Esophagus muscularis mucosa (tissue), 4 donors: ENCODE measurements at regions not wholly inside any gene's neighbourhood (a gene's known extent, or its start where the extent isn't known, plus 50 kb on each side); places are given as distances from the start of the nearest gene placed in this dataset.
"Not testable (repeated sequence)": the region's sequence is repeated elsewhere in the genome, so short reads cannot be mapped to it uniquely, and the experiment has no call there.

Source experiments
- DNase-seq: peaks from one replicate; pipeline ENCODE4 v3.0.0-alpha.2; 2017; ENCODE audit errors: extremely low spot score
- H3K27ac ChIP-seq, 4 donors: fragments of 200-600 bp; sonication (generic); replicated peaks in 1 of 4; 1 replicate in 3 of 4; 2 replicates in 1 of 4; pipeline ENCODE4 v1.5.1; 2016 to 2019; ENCODE audit warnings: mild to moderate bottlenecking in 1 of 4
- H3K27me3 ChIP-seq, 4 donors: fragments of 200-600 bp; sonication (generic); one replicate each; pipeline versions ENCODE4 v1.5.1 to v1.6.0; 2016 to 2019
- H3K36me3 ChIP-seq, 4 donors: fragments of 200-600 bp; sonication (generic); one replicate each; pipeline ENCODE4 v1.5.1; 2016 to 2019
- H3K4me1 ChIP-seq, 4 donors: fragments of 200-600 bp; sonication (generic); one replicate each; pipeline ENCODE4 v1.5.1; 2016 to 2019
- H3K4me3 ChIP-seq, 4 donors: fragments of 200-600 bp; sonication (generic); 1 replicate in 2 of 4; 2 replicates in 2 of 4; pipeline ENCODE4 v1.5.1; 2016 to 2019; ENCODE audit warnings: mild to moderate bottlenecking in 4 of 4, moderate library complexity in 1 of 4
- H3K9me3 ChIP-seq, 4 donors: fragments of 200-600 bp; sonication (generic); 1 replicate in 3 of 4; 2 replicates in 1 of 4; pipeline ENCODE4 v1.5.1; 2016 to 2019
- WGBS: methylation state at CpG from one replicate; pipeline ENCODE4 v1.1.5; 2018; 5-methylcytosine and 5-hydroxymethylcytosine counted together
- intact Hi-C: fragments of 100-400 bp; cut with DNase I; formaldehyde crosslinking; loops from one replicate; pipeline ENCODE4 v1.15.1; 2023

DNA sequence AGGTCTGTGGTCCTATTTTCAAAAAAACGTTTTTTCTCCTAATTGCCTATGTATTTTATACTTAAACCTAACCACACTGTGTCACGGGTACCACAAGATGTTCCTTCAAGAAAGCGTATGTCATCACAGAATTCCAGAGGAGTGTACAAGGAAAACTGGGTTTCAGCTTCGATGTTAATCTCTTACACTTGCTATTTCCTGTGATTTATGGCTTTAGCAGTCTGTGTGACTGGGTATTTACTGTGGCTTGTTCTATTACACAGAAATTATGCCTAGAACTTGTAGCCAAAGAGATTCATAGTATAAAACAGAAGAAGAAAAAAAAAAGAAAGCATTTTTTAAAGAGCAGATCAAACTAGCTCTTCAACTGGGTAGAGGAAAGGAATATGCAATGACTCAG is 371.1 kb upstream of the FOLH1 start:
- H3K36me3 ChIP-seq, H3K27me3 ChIP-seq, intact Hi-C loops, H3K4me1 ChIP-seq, H3K9me3 ChIP-seq, H3K4me3 ChIP-seq, DNase-seq, H3K27ac ChIP-seq: not testable (repeated sequence)
- WGBS = 56% methylated on average over 4 of the region's 4 CpGs

DNA sequence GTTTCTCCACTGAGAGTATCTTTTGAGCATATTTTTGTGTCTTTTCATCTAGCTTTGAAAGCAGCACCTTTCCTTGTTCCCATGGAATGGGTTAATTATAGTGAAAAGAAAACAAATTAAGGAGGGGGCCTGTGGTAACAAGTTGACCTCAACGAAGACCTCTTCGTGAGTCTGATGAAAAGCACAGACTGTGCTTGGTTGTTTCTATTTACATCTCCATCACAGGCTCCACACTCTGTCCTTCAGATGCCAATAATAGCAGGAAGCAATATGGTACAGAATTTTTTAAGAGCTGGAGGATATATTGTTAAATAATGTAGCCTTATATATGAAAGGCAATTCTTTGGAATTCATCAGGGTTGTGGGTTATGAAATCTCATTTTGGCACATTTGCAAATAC is 366.7 kb upstream of the OR4C13 start:
- intact Hi-C loops, DNase-seq, H3K4me1 ChIP-seq: not testable (repeated sequence)

GRCh38 chr11:49608892-49609291 is 343.3 kb upstream of the OR4C13 start:
- H3K36me3 ChIP-seq, H3K4me3 ChIP-seq, intact Hi-C loops, H3K4me1 ChIP-seq, H3K9me3 ChIP-seq, H3K27ac ChIP-seq, H3K27me3 ChIP-seq, DNase-seq: not testable (repeated sequence)

More for the DNA sequence above, 366.7 kb upstream of the OR4C13 start:
- 60% methylated on average over 2 of the region's 2 CpGs for WGBS
- H3K4me3 ChIP-seq, H3K27me3 ChIP-seq, H3K27ac ChIP-seq, H3K36me3 ChIP-seq, H3K9me3 ChIP-seq: not testable (repeated sequence)

DNA sequence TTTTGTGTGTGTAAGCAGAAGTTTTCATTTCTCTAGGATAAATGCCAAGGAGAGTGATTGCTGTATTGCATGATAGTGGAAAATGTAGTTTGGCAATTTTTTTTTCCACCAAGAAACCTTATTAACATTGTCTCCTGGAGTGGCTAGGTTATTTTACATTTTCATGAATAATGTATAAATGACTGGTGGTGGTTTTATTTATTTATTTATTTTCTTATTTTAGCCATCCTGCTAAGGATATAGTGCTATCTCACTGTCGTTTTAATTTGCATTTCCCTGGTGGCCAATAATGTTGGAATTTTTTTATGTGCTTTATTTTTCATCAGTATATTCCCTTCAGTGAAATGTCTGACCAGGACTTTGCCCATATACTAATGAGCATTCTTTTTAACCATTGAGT is 328.3 kb upstream of the OR4C13 start:
- H3K27ac ChIP-seq, H3K27me3 ChIP-seq, H3K9me3 ChIP-seq, H3K4me1 ChIP-seq, DNase-seq, H3K36me3 ChIP-seq, intact Hi-C loops, H3K4me3 ChIP-seq: not testable (repeated sequence)
- 36% methylated on average over 1 of the region's 1 CpG for WGBS

DNA sequence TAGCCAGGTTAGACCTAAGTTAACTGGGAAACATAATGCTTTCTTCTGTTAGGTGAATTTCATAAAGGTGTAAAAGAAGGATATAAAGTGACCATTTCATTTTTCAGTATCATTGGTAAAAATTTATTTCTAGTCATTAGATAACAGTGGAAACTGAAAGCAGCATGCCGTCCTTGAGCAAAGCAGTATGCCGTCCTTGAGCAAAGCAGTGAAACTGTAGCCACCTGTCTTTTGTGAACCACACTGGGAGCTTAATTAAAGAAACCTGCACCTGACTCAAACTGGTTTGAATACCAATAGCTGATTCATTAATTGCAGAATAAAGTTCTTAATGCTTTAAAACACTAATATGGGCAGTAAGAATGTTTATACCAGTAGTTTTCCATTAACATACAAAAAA is 281.5 kb upstream of the OR4C13 start:
- WGBS = 75% methylated on average over 2 of the region's 2 CpGs
- intact Hi-C loops, H3K4me3 ChIP-seq, H3K27me3 ChIP-seq, H3K36me3 ChIP-seq, H3K27ac ChIP-seq, DNase-seq, H3K9me3 ChIP-seq, H3K4me1 ChIP-seq: not testable (repeated sequence)

- H3K36me3 ChIP-seq, H3K4me3 ChIP-seq, H3K27ac ChIP-seq, DNase-seq, intact Hi-C loops, H3K4me1 ChIP-seq, H3K9me3 ChIP-seq, H3K27me3 ChIP-seq: not testable (repeated sequence)
- WGBS = 30% methylated on average over 1 of the region's 1 CpG
These were observed 250.1 kb upstream of the OR4C13 start for GRCh38 chr11:49702121-49702520.

DNA sequence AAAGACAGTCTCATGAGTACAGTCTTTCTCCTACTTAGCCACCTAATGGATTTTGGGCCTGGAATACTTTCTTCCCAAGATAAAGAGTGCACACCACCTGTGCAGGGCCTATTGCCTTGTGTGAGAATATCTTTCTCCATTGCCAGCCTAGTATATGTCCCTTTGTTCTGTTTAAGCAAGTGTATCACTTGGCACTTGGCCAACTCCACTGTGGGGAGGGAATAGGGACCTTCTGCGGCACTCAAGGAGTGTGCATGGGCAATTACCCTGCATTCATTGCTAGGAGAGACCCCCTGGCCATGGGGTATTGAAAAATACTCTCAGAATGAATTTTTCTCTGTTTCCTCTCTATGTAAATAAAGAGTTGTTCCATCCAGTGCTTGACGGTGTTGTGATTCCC is 201.7 kb upstream of the OR4C13 start:
- intact Hi-C loops, DNase-seq: not testable (repeated sequence)

DNA sequence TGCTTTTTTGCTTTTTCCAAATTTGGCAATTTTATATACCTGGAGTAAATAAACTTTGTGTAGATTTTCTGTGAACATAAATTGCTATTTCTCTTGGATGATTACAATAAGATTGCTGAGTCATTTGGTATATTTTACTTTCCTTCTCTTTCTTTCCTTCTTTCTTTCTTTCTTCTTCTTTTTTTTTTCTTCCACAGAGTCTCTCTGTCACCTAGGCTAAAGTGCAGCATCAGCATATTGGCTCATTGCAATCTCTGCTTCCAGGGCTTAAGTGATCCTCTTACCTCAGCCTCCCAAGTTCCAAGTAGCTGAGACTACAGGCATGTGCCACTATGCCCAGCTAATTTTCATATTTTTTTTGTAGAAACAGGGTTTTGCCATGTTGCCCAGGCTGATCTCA is 201.2 kb upstream of the OR4C13 start:
- H3K36me3 ChIP-seq, H3K27ac ChIP-seq, H3K27me3 ChIP-seq, H3K4me1 ChIP-seq, intact Hi-C loops, DNase-seq, H3K4me3 ChIP-seq, H3K9me3 ChIP-seq: not testable (repeated sequence)

More for the DNA sequence above, 201.7 kb upstream of the OR4C13 start:
- H3K9me3 ChIP-seq, H3K4me1 ChIP-seq, H3K27ac ChIP-seq, H3K36me3 ChIP-seq, H3K27me3 ChIP-seq, H3K4me3 ChIP-seq: not testable (repeated sequence)
- WGBS = 67% methylated on average over 2 of the region's 2 CpGs

DNA sequence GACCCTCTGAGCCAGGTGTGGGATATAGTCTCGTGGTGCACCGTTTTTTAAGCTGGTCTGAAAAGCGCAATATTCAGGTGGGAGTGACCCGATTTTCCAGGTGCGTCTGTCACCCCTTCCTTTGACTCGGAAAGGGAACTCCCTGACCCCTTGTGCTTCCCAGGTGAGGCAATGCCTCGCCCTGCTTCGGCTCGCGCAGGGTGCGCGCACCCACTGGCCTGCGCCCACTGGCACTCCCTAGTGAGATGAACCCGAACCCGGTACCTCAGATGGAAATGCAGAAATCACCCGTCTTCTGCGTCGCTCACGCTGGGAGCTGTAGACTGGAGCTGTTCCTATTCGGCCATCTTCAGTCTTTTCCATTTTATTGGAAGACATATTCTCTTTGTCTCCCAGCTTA is 171.4 kb upstream of the OR4C13 start:
- H3K4me1 ChIP-seq, H3K4me3 ChIP-seq, H3K9me3 ChIP-seq, intact Hi-C loops, H3K36me3 ChIP-seq, H3K27ac ChIP-seq, DNase-seq, H3K27me3 ChIP-seq: not testable (repeated sequence)
- 95% methylated on average over 17 of the region's 20 CpGs for WGBS

DNA sequence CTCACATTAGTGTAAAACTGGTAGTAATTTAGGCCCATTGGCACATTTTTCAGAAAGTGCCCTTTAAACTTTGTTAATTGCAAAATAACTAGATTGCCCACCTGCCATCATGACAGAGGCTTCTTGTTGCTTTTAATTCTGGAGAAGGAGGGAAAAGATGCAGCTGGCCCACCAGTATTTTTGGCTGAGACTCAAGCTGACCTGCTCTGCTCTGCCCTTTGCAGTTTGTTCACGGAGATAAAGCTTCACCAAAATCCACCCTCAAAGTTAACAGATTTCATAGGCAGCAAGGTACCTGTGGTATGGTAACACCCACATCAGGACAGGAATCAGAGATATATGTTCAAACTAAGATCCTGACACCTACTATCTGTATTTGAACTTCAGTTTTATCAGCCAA is 170.2 kb upstream of the OR4C13 start:
- H3K27ac ChIP-seq, H3K36me3 ChIP-seq, intact Hi-C loops, H3K27me3 ChIP-seq, H3K9me3 ChIP-seq, DNase-seq, H3K4me1 ChIP-seq, H3K4me3 ChIP-seq: not testable (repeated sequence)
- WGBS = 71% methylated on average over 1 of the region's 1 CpG

- DNase-seq, H3K27ac ChIP-seq, H3K36me3 ChIP-seq, H3K9me3 ChIP-seq, intact Hi-C loops, H3K27me3 ChIP-seq, H3K4me1 ChIP-seq, H3K4me3 ChIP-seq: not testable (repeated sequence)
- WGBS = 88% methylated on average over 4 of the region's 6 CpGs
These were observed 168.3 kb upstream of the OR4C13 start for GRCh38 chr11:49783841-49784240.

- H3K4me3 ChIP-seq, DNase-seq, H3K4me1 ChIP-seq, H3K36me3 ChIP-seq, H3K27ac ChIP-seq, intact Hi-C loops, H3K9me3 ChIP-seq, H3K27me3 ChIP-seq: not testable (repeated sequence)
- WGBS = 63% methylated on average over 2 of the region's 2 CpGs
These were observed 162.4 kb upstream of the OR4C13 start for GRCh38 chr11:49789787-49790186.

- H3K27ac ChIP-seq, intact Hi-C loops, DNase-seq, H3K4me1 ChIP-seq, H3K4me3 ChIP-seq, H3K9me3 ChIP-seq, H3K27me3 ChIP-seq, H3K36me3 ChIP-seq: not testable (repeated sequence)
- WGBS = 73% methylated on average over 10 of the region's 39 CpGs
These were observed 153.9 kb upstream of the OR4C13 start for GRCh38 chr11:49798206-49798837.
